Glomerular visceral epithelial cell (primary cell): ENCODE measurements at regions not wholly inside any gene's neighbourhood (a gene's known extent, or its start where the extent isn't known, plus 50 kb on each side); places are given as distances from the start of the nearest gene placed in this dataset.

ENCODE experiments used
- DNase-seq: peaks from one replicate; pipeline ENCODE4 v3.0.0-alpha.2; 2016; ENCODE audit errors: extremely low spot score

DNA sequence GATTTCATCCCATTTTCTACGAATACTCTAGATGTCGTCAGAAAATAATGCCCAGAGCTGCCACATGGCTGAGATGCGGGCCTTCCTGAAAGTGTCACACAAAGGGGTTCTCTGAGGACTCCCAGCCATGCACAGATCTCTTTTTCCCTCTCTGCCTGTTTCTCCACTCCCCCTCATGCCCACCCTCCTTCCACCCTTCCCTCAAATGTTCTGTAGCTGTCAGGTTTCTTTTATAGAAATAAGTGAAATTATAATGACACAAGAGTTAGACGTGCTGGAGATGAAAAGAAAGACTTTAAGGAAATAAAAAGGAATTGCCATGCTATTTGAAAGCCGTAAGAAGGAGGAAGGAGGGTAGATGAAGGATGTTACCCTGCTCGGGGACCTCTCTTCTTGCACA is 819.3 kb upstream of the CELF2 start:
- no peak for DNase-seq

GRCh38 chr10:10204415-10204814 is 813.3 kb upstream of the CELF2 start:
- no peak for DNase-seq

GRCh38 chr10:10205906-10206305 is 811.8 kb upstream of the CELF2 start:
- no peak for DNase-seq

GRCh38 chr10:10207538-10207937 is 810.1 kb upstream of the CELF2 start:
- DNase-seq = no peak

DNA sequence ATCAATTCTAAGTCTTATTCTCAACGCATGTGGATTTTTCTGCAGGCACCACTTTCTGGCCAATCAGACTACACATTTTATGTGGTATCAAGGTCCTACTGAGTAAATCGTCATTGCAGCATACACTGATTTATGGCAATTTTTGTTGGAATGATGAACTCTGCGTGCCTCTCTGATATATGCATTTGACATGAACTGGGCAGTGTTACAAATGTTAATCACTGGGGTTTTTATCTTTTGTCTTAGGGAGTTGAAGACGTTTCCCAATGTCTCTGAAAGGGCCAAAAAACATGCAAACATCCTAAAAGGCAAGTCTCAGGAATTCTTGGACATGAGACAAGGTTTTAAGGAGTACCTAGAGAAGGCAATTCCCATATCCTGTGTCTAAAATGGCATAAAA is 809.5 kb upstream of the CELF2 start:
- no peak for DNase-seq

DNA sequence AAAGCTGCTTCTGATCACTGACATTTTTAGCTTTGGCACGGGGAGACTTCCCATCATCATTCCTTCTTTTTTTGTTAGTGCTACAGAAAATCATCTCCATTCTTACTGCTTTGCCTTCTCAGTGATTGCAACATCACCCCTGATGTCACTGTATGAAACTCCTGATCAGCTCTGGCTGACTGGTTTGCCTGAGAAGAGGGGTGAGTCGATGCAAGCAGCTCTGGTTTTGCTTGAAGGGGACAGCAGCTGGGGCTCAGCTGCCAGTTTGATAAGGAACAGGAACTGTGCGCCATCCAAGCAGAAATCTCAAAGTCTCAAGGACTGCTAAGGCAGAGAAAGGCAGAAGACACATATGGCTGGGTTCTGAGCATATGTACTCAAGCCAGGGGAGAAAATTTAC is 808.5 kb upstream of the CELF2 start:
- DNase-seq = no peak

DNA sequence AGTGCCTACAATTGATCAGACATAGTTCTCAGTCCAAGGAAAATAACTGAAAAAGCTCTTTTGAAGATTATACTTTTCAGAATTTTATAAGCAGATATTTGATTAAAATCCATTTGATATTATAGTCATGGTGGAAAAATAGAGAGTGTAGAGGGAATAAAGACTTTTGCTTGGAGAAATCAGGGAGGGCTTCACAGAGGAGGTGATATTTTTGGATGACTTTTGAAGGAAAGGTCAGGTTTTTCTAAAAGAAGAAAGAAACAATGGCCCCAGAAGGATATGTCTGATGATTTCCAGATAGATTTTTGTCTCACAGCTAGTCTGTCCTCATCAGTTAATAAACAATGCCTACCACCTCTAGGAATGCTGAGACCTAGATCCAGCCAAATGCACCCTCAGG is 806.3 kb upstream of the CELF2 start:
- no peak for DNase-seq

GRCh38 chr10:10213237-10213636 is 804.4 kb upstream of the CELF2 start:
- DNase-seq = no peak

DNA sequence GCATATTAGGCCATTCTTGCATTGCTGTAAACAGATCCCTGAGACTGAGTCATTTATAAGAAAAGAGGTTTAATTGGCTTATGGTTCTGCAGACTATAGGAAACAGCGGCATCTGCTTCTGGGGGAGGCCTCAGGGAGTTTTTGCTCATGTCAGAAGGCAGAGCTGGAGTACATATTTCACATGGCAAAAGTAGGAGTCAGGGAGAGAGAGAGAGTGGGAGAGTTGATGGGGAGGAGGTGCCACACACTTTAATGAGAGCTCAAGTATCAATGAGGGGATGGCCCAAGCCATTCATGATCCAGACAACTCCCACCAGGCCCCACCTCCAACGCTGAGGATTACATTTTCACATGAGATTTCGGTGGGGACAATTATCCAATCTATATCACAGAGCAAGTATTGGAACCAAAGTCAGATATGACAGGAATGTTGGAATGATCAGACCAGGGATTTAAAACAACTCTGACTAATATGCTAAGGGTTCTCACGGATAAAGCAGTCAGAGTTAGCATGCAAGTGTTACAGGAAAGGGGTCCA is 795.3 kb upstream of the CELF2 start:
- no peak for DNase-seq

GRCh38 chr10:10223131-10223530 is 794.5 kb upstream of the CELF2 start:
- DNase-seq = no peak

GRCh38 chr10:10225136-10225676 is 792.5 kb upstream of the CELF2 start:
- DNase-seq = no peak

DNA sequence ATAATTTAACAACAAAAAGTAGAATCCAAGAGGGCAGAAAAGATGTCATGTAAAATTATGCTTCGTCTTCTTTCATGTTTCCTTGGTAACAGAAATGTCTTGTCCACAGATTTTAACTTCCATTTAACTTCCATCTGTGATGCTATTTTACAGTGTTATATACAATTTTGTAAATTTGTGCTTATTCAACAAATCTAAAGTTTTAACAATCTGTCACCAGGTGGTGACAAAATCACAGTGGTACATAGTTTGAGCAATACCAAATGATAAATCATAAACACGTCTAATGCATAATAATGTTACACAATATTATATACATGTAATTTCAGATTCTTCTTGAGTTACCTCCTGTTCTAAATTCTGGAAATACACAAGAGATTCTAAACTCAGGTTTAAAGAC is 784.4 kb upstream of the CELF2 start:
- no peak for DNase-seq

- DNase-seq = no peak
Measured at GRCh38 chr10:10235003-10235402, 782.7 kb upstream of the CELF2 start.

DNA sequence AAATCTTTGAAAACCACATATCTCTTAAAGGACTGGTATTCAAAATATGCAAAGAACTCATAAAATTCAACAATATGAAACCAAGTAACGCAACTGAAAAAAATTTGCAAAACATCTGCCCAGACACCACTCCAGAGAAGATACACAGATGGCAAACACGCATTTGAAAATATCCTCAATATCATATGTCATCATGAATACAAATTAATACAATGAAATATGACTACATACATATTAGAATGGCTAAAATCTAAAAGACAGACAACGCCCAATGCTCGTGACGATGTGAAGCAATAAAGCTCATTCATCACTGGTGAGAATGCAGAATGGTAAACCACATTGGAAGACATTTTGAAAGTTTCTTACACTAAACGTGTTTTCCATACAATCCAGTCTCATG is 770.1 kb upstream of the CELF2 start:
- no peak for DNase-seq

- DNase-seq = no peak
Measured at GRCh38 chr10:10256860-10257259, 760.8 kb upstream of the CELF2 start.

DNA sequence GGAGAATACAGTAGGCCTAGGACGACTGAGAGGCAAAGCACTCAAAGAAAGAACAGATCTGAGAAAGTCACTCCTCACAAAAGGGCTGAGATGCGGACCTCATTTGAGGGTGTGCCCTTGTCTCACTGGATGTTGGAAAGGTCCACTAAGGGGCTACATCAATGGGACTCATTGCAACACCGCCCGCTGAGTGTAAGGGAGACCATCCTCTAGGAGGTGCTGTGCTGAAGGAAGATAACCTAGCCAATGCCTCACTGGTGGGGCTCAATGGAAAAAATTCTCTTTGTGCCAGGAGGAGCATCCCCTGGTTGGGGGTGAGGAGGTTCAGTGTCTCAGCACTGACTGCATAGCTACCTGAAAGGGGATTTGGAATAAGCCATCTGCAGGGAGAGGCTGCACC is 758.7 kb upstream of the CELF2 start:
- DNase-seq = no peak

- DNase-seq = no peak
Measured at GRCh38 chr10:10270126-10271050, 747.3 kb upstream of the CELF2 start.

GRCh38 chr10:10271639-10272192 is 746.0 kb upstream of the CELF2 start:
- DNase-seq = no peak

DNA sequence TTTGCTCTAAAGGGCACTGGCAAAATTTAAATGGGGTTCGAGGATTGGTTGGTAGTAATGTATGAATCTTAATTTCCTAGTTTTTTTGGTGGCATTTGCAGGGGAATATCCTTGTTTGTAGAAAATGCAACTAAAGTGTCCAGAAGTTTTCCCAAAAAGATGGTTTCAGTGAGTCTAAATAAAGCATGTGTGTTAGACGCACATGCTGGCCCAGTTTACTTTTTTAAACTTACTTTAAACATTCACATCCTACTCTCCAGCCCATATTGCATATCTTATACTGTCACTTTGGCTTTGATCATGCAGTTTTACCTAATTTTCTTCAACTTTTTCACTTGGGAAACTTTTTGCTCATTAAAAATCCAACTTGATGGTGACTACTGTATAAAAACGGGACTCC is 744.0 kb upstream of the CELF2 start:
- no peak for DNase-seq

GRCh38 chr10:10279906-10280305 is 737.8 kb upstream of the CELF2 start:
- no peak for DNase-seq

DNA sequence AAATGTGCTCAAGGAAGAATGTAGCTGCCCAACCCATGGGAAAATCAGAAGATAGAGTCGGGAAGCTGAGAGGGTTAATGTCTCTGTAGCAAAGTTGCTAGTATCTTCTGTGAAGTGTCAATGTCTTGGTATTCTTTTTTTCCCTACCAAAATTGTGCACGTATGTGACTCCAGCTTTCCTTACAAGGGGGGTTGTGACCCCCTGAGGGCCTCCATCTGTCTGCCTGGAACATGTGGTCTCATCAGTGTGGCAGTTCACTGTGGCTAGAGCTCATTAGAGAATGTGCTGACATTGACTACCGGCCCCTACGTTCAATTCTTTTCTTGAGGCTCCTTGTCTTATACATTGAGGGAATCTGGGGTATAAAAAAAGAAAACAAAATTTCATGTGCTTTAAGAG is 725.2 kb upstream of the CELF2 start:
- no peak for DNase-seq

- no peak for DNase-seq
Measured at GRCh38 chr10:10293041-10293440, 724.6 kb upstream of the CELF2 start.

DNA sequence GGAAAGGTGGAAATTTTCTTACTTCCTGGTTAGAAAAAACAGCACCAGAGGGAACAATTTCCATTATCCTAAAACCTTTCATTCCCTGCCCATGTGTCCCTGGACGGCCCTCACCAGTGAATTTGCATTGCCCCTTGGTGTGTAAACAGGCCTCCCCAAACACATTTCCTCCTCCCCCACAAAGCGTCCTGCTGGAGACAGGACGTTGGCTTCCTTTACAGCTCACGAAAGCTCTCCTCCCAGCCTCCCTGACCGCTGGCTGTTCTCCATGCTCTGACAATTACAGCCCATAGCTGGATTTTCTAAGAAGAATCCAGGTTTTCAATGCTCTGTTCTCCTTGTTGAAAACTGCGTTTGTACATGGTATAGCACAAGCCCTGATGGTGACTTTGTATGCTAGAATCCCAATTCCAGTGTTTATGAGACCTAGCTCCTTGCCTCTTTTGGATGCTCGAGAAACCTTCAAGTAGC is 724.2 kb upstream of the CELF2 start:
- DNase-seq = no peak
